Transverse colon (tissue), 4 donors: ENCODE measurements at regions not wholly inside any gene's neighbourhood (a gene's known extent, or its start where the extent isn't known, plus 50 kb on each side); places are given as distances from the start of the nearest gene placed in this dataset.

Experiments used
- EP300 ChIP-seq: sonication (generic); formaldehyde crosslinking; IDR thresholded peaks from one replicate; pipeline ENCODE4 v1.6.1; 2017; ENCODE audit warnings: antibody characterized with exemption, low read depth
- POLR2AphosphoS5 ChIP-seq, 3 donors: sonication (generic); formaldehyde crosslinking; IDR thresholded peaks; one replicate each; pipeline ENCODE4 v1.6.1; 2016; ENCODE audit warnings: antibody characterized with exemption in 3 of 3
- TF ChIP-seq, protein P1 (sequence below), 5 experiments: fragments of 200-600 bp in 3 of 5; fragments of 450-650 bp in 2 of 5; sonication (generic) in 3 of 5; IDR thresholded peaks; 1 replicate in 2 of 5; 2 replicates in 3 of 5; pipeline ENCODE4 v1.5.1; 2016 to 2017; ENCODE audit warnings: antibody characterized with exemption in 5 of 5, inconsistent platforms in 3 of 5, mild to moderate bottlenecking in 2 of 5, moderate library complexity in 1 of 5

DNA sequence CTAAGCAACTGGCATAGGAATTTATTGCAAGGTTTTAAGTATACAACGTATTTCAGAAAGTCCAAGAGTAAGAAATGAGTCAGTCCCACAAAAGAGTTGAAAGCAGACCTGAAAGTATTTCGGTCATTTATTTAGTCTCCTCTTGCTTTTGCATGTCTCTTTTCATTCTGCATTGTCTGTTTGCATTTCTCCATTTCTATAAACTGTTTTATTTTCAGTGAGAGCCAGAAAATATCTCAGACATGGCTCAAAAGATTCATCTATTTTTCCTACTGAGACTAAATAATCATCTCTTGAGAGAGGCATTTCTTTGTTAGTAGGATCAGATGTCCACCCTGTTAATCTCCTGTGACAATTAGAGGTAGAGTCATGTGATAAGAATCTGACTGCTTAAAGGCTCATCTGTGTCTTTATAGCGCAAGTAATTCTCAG is 219.1 kb upstream of the CCDC179 start:
- TF ChIP-seq, protein P1, sequence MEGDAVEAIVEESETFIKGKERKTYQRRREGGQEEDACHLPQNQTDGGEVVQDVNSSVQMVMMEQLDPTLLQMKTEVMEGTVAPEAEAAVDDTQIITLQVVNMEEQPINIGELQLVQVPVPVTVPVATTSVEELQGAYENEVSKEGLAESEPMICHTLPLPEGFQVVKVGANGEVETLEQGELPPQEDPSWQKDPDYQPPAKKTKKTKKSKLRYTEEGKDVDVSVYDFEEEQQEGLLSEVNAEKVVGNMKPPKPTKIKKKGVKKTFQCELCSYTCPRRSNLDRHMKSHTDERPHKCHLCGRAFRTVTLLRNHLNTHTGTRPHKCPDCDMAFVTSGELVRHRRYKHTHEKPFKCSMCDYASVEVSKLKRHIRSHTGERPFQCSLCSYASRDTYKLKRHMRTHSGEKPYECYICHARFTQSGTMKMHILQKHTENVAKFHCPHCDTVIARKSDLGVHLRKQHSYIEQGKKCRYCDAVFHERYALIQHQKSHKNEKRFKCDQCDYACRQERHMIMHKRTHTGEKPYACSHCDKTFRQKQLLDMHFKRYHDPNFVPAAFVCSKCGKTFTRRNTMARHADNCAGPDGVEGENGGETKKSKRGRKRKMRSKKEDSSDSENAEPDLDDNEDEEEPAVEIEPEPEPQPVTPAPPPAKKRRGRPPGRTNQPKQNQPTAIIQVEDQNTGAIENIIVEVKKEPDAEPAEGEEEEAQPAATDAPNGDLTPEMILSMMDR (IDR thresholded peaks at IDR 0.05) = no peak
- TF ChIP-seq POLR2AphosphoS5 (IDR thresholded peaks at IDR 0.05) = no peak
- TF ChIP-seq EP300 = no peak
